OCI-LY7 (cell line): ENCODE measurements at regions not wholly inside any gene's neighbourhood (a gene's known extent, or its start where the extent isn't known, plus 50 kb on each side); places are given as distances from the start of the nearest gene placed in this dataset.
A peak's percentile ranks its signal among the peaks of the same experiment; 100 is the strongest.

Experiments
- BruUV-seq: library from RNA; stranded (reverse); fragments of 400-500 nt; replicated peaks from 2 replicates; lab custom pipeline; 2021; lab: Mats Ljungman, UMichigan
- CTCF ChIA-PET: fragments of 300-600 bp; sonication (Branson Sonifier 250); formaldehyde crosslinking; loops from one replicate; lab custom pipeline; 2022; ENCODE audit warnings: antibody characterized with exemption; ENCODE audit not compliant: unreplicated experiment; lab: Charles Lee
- POLR2A ChIA-PET: fragments of 300-600 bp; sonication (Branson Sonifier 250); formaldehyde crosslinking; loops from one replicate; lab custom pipeline; 2022; ENCODE audit warnings: antibody characterized with exemption; lab: Charles Lee
- DNase-seq: peaks from one replicate; pipeline ENCODE4 v3.0.0-alpha.2; 2015; ENCODE audit warnings: low spot score
- H2AFZ ChIP-seq: fragments of 200-600 bp; sonication (generic), shearing (Covaris generic); 2 replicates; pipeline ENCODE4 v1.6.1; 2014; ENCODE audit warnings: mild to moderate bottlenecking, antibody characterized with exemption, low read length, moderate library complexity
- H3K27ac ChIP-seq: fragments of 200-600 bp; sonication (generic); 2 replicates; pipeline ENCODE4 v1.5.1; 2014; ENCODE audit warnings: mixed run types, low read depth, mild to moderate bottlenecking, moderate library complexity, low read length, inconsistent platforms; ENCODE audit not compliant: poor library complexity, severe bottlenecking
- H3K36me3 ChIP-seq: fragments of 200-600 bp; sonication (generic); 2 replicates; pipeline ENCODE4 v1.6.1; 2014; ENCODE audit warnings: mild to moderate bottlenecking, antibody characterized with exemption, low read length, moderate library complexity, mixed read lengths; ENCODE audit not compliant: insufficient read depth
- H3K4me1 ChIP-seq: fragments of 200-600 bp; sonication (generic); 2 replicates; pipeline ENCODE4 v1.5.1; 2014; ENCODE audit warnings: mild to moderate bottlenecking, low read length; ENCODE audit not compliant: insufficient read depth, poor library complexity, severe bottlenecking
- H3K4me2 ChIP-seq: fragments of 200-600 bp; sonication (generic); 2 replicates; pipeline ENCODE4 v1.6.1; 2014; ENCODE audit warnings: mild to moderate bottlenecking, low read length
- H3K4me3 ChIP-seq: fragments of 200-600 bp; sonication (generic); 2 replicates; pipeline ENCODE4 v1.5.1; 2014; ENCODE audit warnings: mild to moderate bottlenecking, low read depth, low read length; ENCODE audit not compliant: poor library complexity, severe bottlenecking
- H3K79me2 ChIP-seq: fragments of 200-600 bp; sonication (generic); 2 replicates; pipeline ENCODE4 v1.6.1; 2016; ENCODE audit warnings: low read depth, mild to moderate bottlenecking, low read length, moderate library complexity, mixed read lengths; ENCODE audit not compliant: insufficient read depth
- H3K9me2 ChIP-seq: fragments of 200-600 bp; sonication (generic); 2 replicates; pipeline ENCODE4 v1.6.1; 2016; ENCODE audit warnings: mild to moderate bottlenecking, low read length, mixed read lengths; ENCODE audit not compliant: insufficient read depth
- H3K9me3 ChIP-seq: fragments of 200-600 bp; sonication (generic); 2 replicates; pipeline ENCODE4 v1.6.1; 2014; ENCODE audit warnings: mild to moderate bottlenecking, mixed run types, low read length, mixed read lengths
- H4K20me1 ChIP-seq: fragments of 200-600 bp; sonication (generic); 2 replicates; pipeline ENCODE4 v1.6.1; 2014; ENCODE audit warnings: mild to moderate bottlenecking, antibody characterized with exemption, low read length, moderate library complexity, mixed read lengths; ENCODE audit not compliant: insufficient read depth
- CTCF ChIP-seq: fragments of 200-600 bp; sonication (generic); conservative IDR thresholded peaks from 2 replicates; pipeline ENCODE4 v1.5.1; 2014; ENCODE audit warnings: mild to moderate bottlenecking, antibody characterized with exemption, low read length, moderate library complexity, mixed read lengths
- EZH2phosphoT487 ChIP-seq: fragments of 200-600 bp; sonication (generic); IDR thresholded peaks from 2 replicates; pipeline ENCODE4 v1.6.1; 2018; ENCODE audit warnings: low read depth, borderline replicate concordance, mild to moderate bottlenecking, mixed run types, antibody characterized with exemption, low read length, moderate library complexity, mixed read lengths
- intact Hi-C: fragments of 100-400 bp; cut with micrococcal nuclease; formaldehyde crosslinking; loops from one replicate; pipeline ENCODE4 v1.10.0; 2022; ENCODE audit not compliant: unreplicated experiment

GRCh38 chr3:65172209-65172608 is 484.4 kb upstream of the ADAMTS9 start:
- Histone ChIP-seq H3K4me3 (no peak overlapping the region), H4K20me1 (no peaks in the 10 kb centered on the region), H3K9me2 (no peaks in the 10 kb centered on the region), H3K4me2 (no peak overlapping the region), H3K4me1 (no peaks in the 10 kb centered on the region), H2AFZ (no peak overlapping the region), H3K27ac (no peak overlapping the region), H3K79me2 (no peaks in the 10 kb centered on the region), H3K36me3 (no peaks in the 10 kb centered on the region), H3K9me3 (no peaks in the 10 kb centered on the region)
- DNase-seq = no peak
- no TSS peak for BruUV-seq
- intact Hi-C loops = no loop called here
- no peak for TF ChIP-seq CTCF
- TF ChIP-seq EZH2phosphoT487 = no peak
- ChIA-PET CTCF (no interaction called here), POLR2A (no interaction called here)

GRCh38 chr3:65170390-65171042 is 482.7 kb upstream of the ADAMTS9 start:
- H2AFZ ChIP-seq = no peak overlapping the region
- H3K4me3 ChIP-seq = no peak overlapping the region
- no peaks in the 10 kb centered on the region for H3K79me2 ChIP-seq
- CTCF ChIA-PET = no interaction called here
- POLR2A ChIA-PET = no interaction called here
- no TSS peak for BruUV-seq
- no peaks in the 10 kb centered on the region for H3K9me3 ChIP-seq
- TF ChIP-seq CTCF (peak; percentile 46; the same call in 1 of the 2 replicates), EZH2phosphoT487 (no peak)
- H3K27ac ChIP-seq = no peak overlapping the region
- no peaks in the 10 kb centered on the region for H4K20me1 ChIP-seq
- no peaks in the 10 kb centered on the region for H3K36me3 ChIP-seq
- H3K9me2 ChIP-seq = no peaks in the 10 kb centered on the region
- no peak for DNase-seq
- H3K4me2 ChIP-seq = no peak overlapping the region
- H3K4me1 ChIP-seq = no peaks in the 10 kb centered on the region
- intact Hi-C loops = no loop called here

- Histone ChIP-seq H3K27ac (no peak overlapping the region), H3K4me1 (no peaks in the 10 kb centered on the region), H3K9me2 (no peaks in the 10 kb centered on the region), H3K36me3 (no peaks in the 10 kb centered on the region), H4K20me1 (no peaks in the 10 kb centered on the region), H3K79me2 (no peaks in the 10 kb centered on the region), H3K9me3 (no peaks in the 10 kb centered on the region), H3K4me2 (no peak overlapping the region), H3K4me3 (no peak overlapping the region), H2AFZ (no peak overlapping the region)
- CTCF ChIA-PET = no interaction called here
- TF ChIP-seq EZH2phosphoT487 (no peak), CTCF (no peak)
- POLR2A ChIA-PET = no interaction called here
- intact Hi-C loops = no loop called here
- no peak for DNase-seq
- BruUV-seq = no TSS peak
Measured at GRCh38 chr3:65169961-65170360, 482.2 kb upstream of the ADAMTS9 start.
